Spleen (tissue), 7 donors: ENCODE measurements at regions not wholly inside any gene's neighbourhood (a gene's known extent, or its start where the extent isn't known, plus 50 kb on each side); places are given as distances from the start of the nearest gene placed in this dataset.

Experiments
- POLR2A ChIP-seq, 3 donors: fragments of 450-650 bp; IDR thresholded peaks; one replicate each; pipeline ENCODE4 v1.5.1; 2017; ENCODE audit warnings: antibody characterized with exemption in 3 of 3, mild to moderate bottlenecking in 1 of 3
- POLR2AphosphoS5 ChIP-seq, 3 donors: sonication (generic); formaldehyde crosslinking; IDR thresholded peaks; one replicate each; pipeline ENCODE4 v1.5.1; 2017; ENCODE audit warnings: antibody characterized with exemption in 3 of 3
- TF ChIP-seq, protein P1 (sequence below), 11 experiments: fragments of 200-600 bp in 7 of 11; fragments of 450-650 bp in 4 of 11; sonication (generic) in 4 of 11; IDR thresholded peaks in 8 of 11; conservative IDR thresholded peaks in 3 of 11; 1 replicate in 7 of 11; 2 replicates in 4 of 11; pipeline versions ENCODE4 v1.4.0 to v1.8.0; 2016 to 2021; ENCODE audit warnings: antibody characterized with exemption in 11 of 11, inconsistent platforms in 4 of 11, mild to moderate bottlenecking in 1 of 11
- donor health status: DM: no; HTN: no; CAD: no; lungs with moderate emphysema.
- donor health status: DM: no; HTN: no; CAD: no.
- donor health status: DM: no; HTN: no; CAD: no.

DNA sequence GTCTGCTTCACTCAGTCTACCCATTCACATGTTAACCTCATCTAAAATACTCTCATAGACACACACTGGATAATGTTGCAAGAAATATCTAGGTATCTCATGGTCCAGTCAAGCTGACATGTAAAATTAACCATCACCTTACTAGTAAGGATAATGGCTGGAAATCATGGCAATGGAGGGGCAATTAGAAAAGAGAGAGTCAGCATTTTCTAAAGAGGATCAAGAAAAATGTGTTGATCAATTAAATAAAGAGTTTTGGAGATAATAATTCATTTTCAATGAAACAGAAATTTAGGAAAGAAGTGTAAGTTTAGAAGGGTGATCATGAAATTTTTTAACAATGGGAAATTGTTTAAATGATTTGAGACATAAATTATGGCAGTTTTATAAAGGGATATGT lies 1914.1 kb upstream of the IGFBP7 start:
- TF ChIP-seq, protein P1, sequence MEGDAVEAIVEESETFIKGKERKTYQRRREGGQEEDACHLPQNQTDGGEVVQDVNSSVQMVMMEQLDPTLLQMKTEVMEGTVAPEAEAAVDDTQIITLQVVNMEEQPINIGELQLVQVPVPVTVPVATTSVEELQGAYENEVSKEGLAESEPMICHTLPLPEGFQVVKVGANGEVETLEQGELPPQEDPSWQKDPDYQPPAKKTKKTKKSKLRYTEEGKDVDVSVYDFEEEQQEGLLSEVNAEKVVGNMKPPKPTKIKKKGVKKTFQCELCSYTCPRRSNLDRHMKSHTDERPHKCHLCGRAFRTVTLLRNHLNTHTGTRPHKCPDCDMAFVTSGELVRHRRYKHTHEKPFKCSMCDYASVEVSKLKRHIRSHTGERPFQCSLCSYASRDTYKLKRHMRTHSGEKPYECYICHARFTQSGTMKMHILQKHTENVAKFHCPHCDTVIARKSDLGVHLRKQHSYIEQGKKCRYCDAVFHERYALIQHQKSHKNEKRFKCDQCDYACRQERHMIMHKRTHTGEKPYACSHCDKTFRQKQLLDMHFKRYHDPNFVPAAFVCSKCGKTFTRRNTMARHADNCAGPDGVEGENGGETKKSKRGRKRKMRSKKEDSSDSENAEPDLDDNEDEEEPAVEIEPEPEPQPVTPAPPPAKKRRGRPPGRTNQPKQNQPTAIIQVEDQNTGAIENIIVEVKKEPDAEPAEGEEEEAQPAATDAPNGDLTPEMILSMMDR (IDR thresholded peaks at IDR 0.05 in 8 of 11, conservative IDR thresholded peaks at IDR 0.05 in 3 of 11), result no peak
- TF ChIP-seq POLR2A (IDR thresholded peaks at IDR 0.05) (no peak), POLR2AphosphoS5 (IDR thresholded peaks at IDR 0.05) (no peak)
